Small intestine (tissue), 7 donors: ENCODE measurements at regions not wholly inside any gene's neighbourhood (a gene's known extent, or its start where the extent isn't known, plus 50 kb on each side); places are given as distances from the start of the nearest gene placed in this dataset.

Experiments
- DNase-seq, 2 donors: peaks; one replicate each; pipeline versions ENCODE4 v3.0.0 to v3.0.0-alpha.2; 2013
- FAIRE-seq: peaks from 2 replicates; lab custom pipeline; 2012; peaks lifted over from hg19 to GRCh38; lab: Jason Lieb, UNC
- H3K27ac ChIP-seq, 3 donors: one replicate each; pipeline ENCODE4 v1.5.1; 2013; ENCODE audit warnings: low read length in 2 of 3, mild to moderate bottlenecking in 2 of 3, control low read depth in 1 of 3, inconsistent platforms in 1 of 3, low read depth in 1 of 3, moderate library complexity in 1 of 3
- H3K27me3 ChIP-seq, 3 donors: one replicate each; pipeline ENCODE4 v1.6.1; 2013; ENCODE audit warnings: low read length in 3 of 3, inconsistent platforms in 1 of 3; ENCODE audit not compliant: control insufficient read depth in 3 of 3, insufficient read depth in 3 of 3
- H3K36me3 ChIP-seq, 3 donors: one replicate each; pipeline ENCODE4 v1.6.1; 2013; ENCODE audit warnings: low read length in 3 of 3, inconsistent platforms in 1 of 3, low read depth in 1 of 3, mild to moderate bottlenecking in 1 of 3, moderate library complexity in 1 of 3; ENCODE audit not compliant: control insufficient read depth in 3 of 3, insufficient read depth in 2 of 3
- H3K4me1 ChIP-seq, 3 donors: one replicate each; pipeline ENCODE4 v1.6.1; 2013; ENCODE audit warnings: low read length in 2 of 3, inconsistent platforms in 1 of 3, low read depth in 1 of 3, mild to moderate bottlenecking in 1 of 3, moderate library complexity in 1 of 3; ENCODE audit not compliant: control insufficient read depth in 3 of 3, insufficient read depth in 2 of 3
- H3K4me3 ChIP-seq, 3 donors: one replicate each; pipeline ENCODE4 v1.5.1; 2013; ENCODE audit warnings: low read length in 3 of 3, control low read depth in 1 of 3, inconsistent platforms in 1 of 3, low read depth in 1 of 3, mild to moderate bottlenecking in 1 of 3, moderate library complexity in 1 of 3
- H3K9me3 ChIP-seq, 2 donors: one replicate each; pipeline ENCODE4 v1.6.1; 2013; ENCODE audit warnings: low read depth in 1 of 2, low read length in 1 of 2; ENCODE audit not compliant: control insufficient read depth in 2 of 2, insufficient read depth in 1 of 2
- WGBS, 3 donors: extraction: QIAGEN DNeasy Blood & Tissue Kit; methylation state at CpG; one replicate each; pipeline ENCODE4 v1.1.7; 2013; 5-methylcytosine and 5-hydroxymethylcytosine counted together
- donor health status: healthy with polysubstance abuse.
- donor health status: control.
- donor health status: control.
- donor health status: Bipolar disorder and iron deficiency.
- donor health status: healthy.

DNA sequence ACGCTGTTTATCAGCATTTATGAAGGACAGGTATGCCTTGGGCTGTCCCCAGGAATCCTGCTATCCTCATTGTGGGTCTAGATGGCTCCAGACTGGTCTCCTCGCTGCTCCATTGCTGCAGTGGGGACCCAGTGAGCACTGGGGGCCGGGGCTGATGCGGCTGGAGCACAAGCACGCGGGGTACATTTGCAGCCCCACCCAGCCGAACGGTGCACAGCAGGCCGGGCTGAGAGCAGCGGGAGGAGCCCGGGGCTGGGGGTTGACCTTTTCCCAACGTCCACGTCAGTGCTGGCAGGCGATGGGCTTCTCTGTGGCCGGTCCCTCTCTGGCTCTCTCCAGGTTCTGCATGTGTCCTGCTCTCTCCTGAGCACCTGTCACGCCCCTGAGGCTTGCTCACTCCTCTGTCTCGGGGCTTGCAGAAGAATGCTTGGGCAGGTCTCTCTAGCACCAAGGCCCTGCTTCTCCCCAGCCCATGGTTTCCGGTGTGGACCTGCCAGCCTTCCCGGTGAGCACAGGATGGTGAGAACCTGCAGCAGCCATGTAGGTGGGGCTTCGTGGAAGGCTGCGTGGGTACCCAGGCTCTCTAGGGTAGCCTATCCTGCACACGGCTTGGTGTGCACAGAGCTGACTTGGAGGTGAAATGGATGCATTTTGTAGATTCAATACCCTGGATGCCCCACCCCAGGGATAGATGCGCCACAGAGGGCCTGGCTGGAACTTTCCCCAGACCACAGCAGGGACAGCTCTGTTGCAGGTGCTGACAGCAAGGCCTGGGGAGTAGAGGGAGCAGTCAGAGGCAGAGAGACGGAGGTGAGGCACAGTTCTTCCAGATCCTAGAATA is 89.1 kb upstream of the ADRA2C start:
- 42 to 66% (median 53%) methylated on average over 22 to 24 of the region's 24 CpGs for WGBS, 3 donors
- Histone ChIP-seq H3K4me3 (no peak overlapping the region), H3K27ac (no peak overlapping the region), H3K4me1 (no peaks in the 10 kb centered on the region), H3K36me3 (no peaks in the 10 kb centered on the region), H3K27me3 (peaks cover 0 to 10% (median 10%) of the 10 kb centered on the region in 3 donors), H3K9me3 (peaks cover 0 to 8% of the 10 kb centered on the region in 2 donors)
- DNase-seq (no peak), FAIRE-seq (no peak)

DNA sequence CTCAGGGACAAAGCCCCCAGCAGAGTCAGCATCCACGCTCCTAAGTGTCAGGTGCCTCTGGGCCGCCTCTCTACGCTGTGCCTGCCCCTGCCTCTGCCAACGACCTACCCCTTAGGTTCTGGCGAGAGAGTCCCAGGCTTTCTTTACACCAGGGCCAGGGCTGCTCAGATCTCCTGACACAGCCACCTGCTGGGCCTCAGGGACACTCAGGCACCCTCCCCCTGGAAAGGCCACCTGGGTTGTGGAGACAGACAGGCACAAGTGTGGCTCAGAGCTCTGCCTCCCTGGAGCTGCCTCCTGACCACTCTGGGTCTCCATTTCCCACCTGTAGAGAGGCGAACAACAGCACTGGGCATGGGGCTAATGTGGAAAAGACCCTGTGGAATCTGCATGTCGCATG is 90.0 kb upstream of the ADRA2C start:
- Histone ChIP-seq H3K36me3 (no peaks in the 10 kb centered on the region), H3K27me3 (peaks cover 0 to 11% (median 10%) of the 10 kb centered on the region in 3 donors), H3K4me1 (no peaks in the 10 kb centered on the region), H3K9me3 (peaks cover 0 to 8% of the 10 kb centered on the region in 2 donors), H3K27ac (no peak overlapping the region), H3K4me3 (no peak overlapping the region)
- 68 to 85% (median 71%) methylated on average over 7 of the region's 7 CpGs for WGBS, 3 donors
- no peak for FAIRE-seq
- no peak for DNase-seq

DNA sequence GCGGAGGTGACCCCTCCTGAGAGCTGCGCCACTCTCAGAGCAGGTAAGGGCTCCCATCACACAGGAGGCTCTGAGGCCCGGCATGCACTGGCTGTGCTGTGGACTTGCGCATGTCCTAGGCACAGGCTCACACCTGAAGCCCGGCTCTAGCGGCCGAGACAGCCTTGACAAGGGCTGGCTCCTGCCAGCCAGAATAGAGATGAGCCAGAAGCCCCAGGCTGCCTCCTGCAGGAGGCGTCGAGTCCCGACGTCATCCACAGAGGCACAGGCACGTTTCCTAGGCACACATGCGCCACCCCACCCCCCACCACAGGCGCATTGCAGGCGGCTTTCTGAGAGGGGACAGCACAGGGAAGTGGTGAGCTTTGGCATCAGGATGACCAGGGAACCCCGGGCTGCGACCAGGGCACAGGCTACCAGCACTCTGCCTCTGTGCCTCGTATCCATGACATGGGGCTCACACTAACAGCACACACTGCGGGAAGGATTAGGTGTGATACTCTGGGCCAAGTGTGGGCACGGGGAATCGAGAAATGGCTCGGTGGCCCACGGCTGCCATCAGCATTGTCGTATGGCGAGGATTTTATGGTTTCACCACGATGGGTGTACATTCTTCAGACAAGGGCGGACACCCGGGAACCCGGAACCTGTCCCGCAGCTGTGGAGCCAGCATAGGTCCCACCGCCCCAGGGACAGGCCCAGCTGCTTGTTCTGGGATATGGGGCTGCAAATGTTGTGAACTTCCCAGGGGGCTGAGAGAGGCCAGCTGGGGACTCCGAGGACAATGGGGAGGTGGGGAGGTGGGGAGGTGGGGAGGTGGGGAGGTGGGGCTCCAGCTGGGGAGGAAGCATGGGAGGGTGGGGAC is 90.7 kb upstream of the ADRA2C start:
- no peak for DNase-seq

GRCh38 chr4:3674479-3674851 is 91.7 kb upstream of the ADRA2C start:
- H3K27ac ChIP-seq = no peak overlapping the region
- peaks cover 0 to 11% (median 7%) of the 10 kb centered on the region in 3 donors for H3K27me3 ChIP-seq
- FAIRE-seq = no peak

More for the DNA sequence above, 90.7 kb upstream of the ADRA2C start:
- H3K27ac ChIP-seq = no peak overlapping the region
- H3K27me3 ChIP-seq = peaks cover 0 to 11% (median 10%) of the 10 kb centered on the region in 3 donors
- peaks cover 0 to 8% of the 10 kb centered on the region in 2 donors for H3K9me3 ChIP-seq
- no peaks in the 10 kb centered on the region for H3K36me3 ChIP-seq
- H3K4me3 ChIP-seq = no peak overlapping the region
- FAIRE-seq = no peak
- WGBS, 3 donors = 69 to 74% (median 70%) methylated on average over 31 to 32 of the region's 32 CpGs
- no peaks in the 10 kb centered on the region for H3K4me1 ChIP-seq

GRCh38 chr4:3673716-3674478 is 92.3 kb upstream of the ADRA2C start:
- no peak for DNase-seq
- 80 to 83% (median 81%) methylated on average over 13 of the region's 13 CpGs for WGBS, 3 donors
- Histone ChIP-seq H3K4me3 (no peak overlapping the region), H3K27ac (no peak overlapping the region), H3K36me3 (no peaks in the 10 kb centered on the region), H3K9me3 (peaks cover 0 to 8% of the 10 kb centered on the region in 2 donors), H3K4me1 (no peaks in the 10 kb centered on the region), H3K27me3 (peaks cover 0 to 11% (median 7%) of the 10 kb centered on the region in 3 donors)
- FAIRE-seq = no peak

More at GRCh38 chr4:3674479-3674851, 91.7 kb upstream of the ADRA2C start:
- Histone ChIP-seq H3K9me3 (peaks cover 0 to 8% of the 10 kb centered on the region in 2 donors), H3K4me1 (no peaks in the 10 kb centered on the region), H3K4me3 (no peak overlapping the region), H3K36me3 (no peaks in the 10 kb centered on the region)
- WGBS, 3 donors = 40 to 54% (median 40%) methylated on average over 7 of the region's 7 CpGs
- DNase-seq = no peak

DNA sequence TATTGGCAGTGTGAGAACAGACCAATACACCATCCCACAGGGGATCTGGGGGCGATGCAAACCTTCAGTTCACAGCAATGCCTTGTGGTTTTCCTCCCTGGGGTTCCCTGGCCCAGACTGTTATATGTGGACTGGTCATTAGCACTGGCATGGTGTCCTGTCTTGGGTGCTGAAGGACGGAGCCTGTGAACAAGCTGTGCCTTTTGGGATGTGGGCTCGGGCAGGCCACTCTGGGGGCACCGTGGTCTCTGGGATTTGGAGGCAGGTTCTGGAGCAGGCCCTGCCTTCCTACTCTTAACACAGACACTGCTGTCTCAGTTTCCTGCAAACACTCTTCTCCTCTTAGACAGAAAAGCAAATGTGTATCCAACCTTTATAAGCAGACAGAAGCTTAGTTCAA is 93.0 kb upstream of the ADRA2C start:
- Histone ChIP-seq H3K27me3 (peaks cover 0 to 11% (median 7%) of the 10 kb centered on the region in 3 donors), H3K4me3 (no peak overlapping the region), H3K36me3 (no peaks in the 10 kb centered on the region), H3K9me3 (peaks cover 0 to 8% of the 10 kb centered on the region in 2 donors), H3K27ac (no peak overlapping the region), H3K4me1 (no peaks in the 10 kb centered on the region)
- WGBS, 3 donors = 75 to 86% (median 84%) methylated on average over 4 of the region's 4 CpGs
- FAIRE-seq (no peak), DNase-seq (no peak)

- 85 to 93% (median 86%) methylated on average over 3 of the region's 3 CpGs for WGBS, 3 donors
- H3K36me3 ChIP-seq = no peaks in the 10 kb centered on the region
- H3K27ac ChIP-seq = no peak overlapping the region
- H3K4me3 ChIP-seq = no peak overlapping the region
- H3K9me3 ChIP-seq = peaks cover 0 to 8% of the 10 kb centered on the region in 2 donors
- FAIRE-seq = no peak
- no peaks in the 10 kb centered on the region for H3K4me1 ChIP-seq
- DNase-seq = no peak
- H3K27me3 ChIP-seq = peaks cover 0 to 9% (median 6%) of the 10 kb centered on the region in 3 donors
Measured at GRCh38 chr4:3672465-3672831, 93.7 kb upstream of the ADRA2C start.
